SK-N-SH treated with all-trans-retinoic acid at 6 μM for 48 hours (cell line): ENCODE measurements at regions not wholly inside any gene's neighbourhood (a gene's known extent, or its start where the extent isn't known, plus 50 kb on each side); places are given as distances from the start of the nearest gene placed in this dataset.

ENCODE experiments used
- ATAC-seq: fragments of 200-7000 bp; cut with Tn5 transposase; 3 replicates; pipeline ENCODE4 v1.9.1; 2020; ENCODE audit warnings: mild to moderate bottlenecking, moderate library complexity
- ARNTL ChIP-seq: fragments of 450-650 bp; formaldehyde crosslinking; IDR thresholded peaks from 2 replicates; pipeline ENCODE4 v1.5.0; 2020; ENCODE audit warnings: low read depth, mild to moderate bottlenecking, moderate library complexity, borderline replicate concordance
- BACH2 ChIP-seq: fragments of 250-450 bp; sonication (Bioruptor Pico); IDR thresholded peaks from 2 replicates; pipeline ENCODE4 v1.9.0; 2021; ENCODE audit warnings: mild to moderate bottlenecking, borderline replicate concordance
- CREB5 ChIP-seq: fragments of 250-450 bp; sonication (Bioruptor Pico); IDR thresholded peaks from 2 replicates; pipeline ENCODE4 v1.5.1; 2020; ENCODE audit warnings: low read depth, mild to moderate bottlenecking, moderate library complexity
- CSDC2 ChIP-seq: fragments of 250-450 bp; sonication (Bioruptor Pico); IDR thresholded peaks from 2 replicates; pipeline ENCODE4 v1.5.0; 2020; ENCODE audit warnings: mild to moderate bottlenecking, moderate library complexity
- CSRNP3 ChIP-seq: fragments of 250-450 bp; sonication (Bioruptor Pico); IDR thresholded peaks from 2 replicates; pipeline ENCODE4 v1.5.1; 2021; ENCODE audit warnings: mild to moderate bottlenecking, moderate library complexity
- GLIS3 ChIP-seq: fragments of 250-450 bp; sonication (Bioruptor Pico); IDR thresholded peaks from 2 replicates; pipeline ENCODE4 v1.5.0; 2020; ENCODE audit warnings: mild to moderate bottlenecking, moderate library complexity
- ISL1 ChIP-seq: fragments of 250-450 bp; sonication (Bioruptor Pico); IDR thresholded peaks from 2 replicates; pipeline ENCODE4 v2.1.2; 2022; ENCODE audit warnings: mild to moderate bottlenecking, moderate library complexity
- OSR1 ChIP-seq: fragments of 250-450 bp; sonication (Bioruptor Pico); IDR thresholded peaks from 2 replicates; pipeline ENCODE4 v1.8.0; 2022; ENCODE audit warnings: moderate library complexity, mild to moderate bottlenecking, inconsistent platforms
- PATZ1 ChIP-seq: fragments of 250-450 bp; sonication (Bioruptor Pico); IDR thresholded peaks from 2 replicates; pipeline ENCODE4 v1.8.0; 2020; ENCODE audit warnings: mild to moderate bottlenecking, moderate library complexity, borderline replicate concordance
- POU6F1 ChIP-seq: fragments of 250-450 bp; sonication (Bioruptor Pico); IDR thresholded peaks from 2 replicates; pipeline ENCODE4 v1.8.0; 2021; ENCODE audit warnings: low read depth, mild to moderate bottlenecking, moderate library complexity, borderline replicate concordance
- PPARA ChIP-seq: fragments of 250-450 bp; sonication (Bioruptor Pico); IDR thresholded peaks from 2 replicates; pipeline ENCODE4 v1.5.0; 2020; ENCODE audit warnings: mild to moderate bottlenecking, borderline replicate concordance
- SNAI2 ChIP-seq: fragments of 250-450 bp; sonication (Bioruptor Pico); IDR thresholded peaks from 2 replicates; pipeline ENCODE4 v1.5.0; 2020; ENCODE audit warnings: mild to moderate bottlenecking, moderate library complexity
- TCF4 ChIP-seq: fragments of 250-450 bp; sonication (Bioruptor Pico); IDR thresholded peaks from 2 replicates; pipeline ENCODE4 v1.8.0; 2021; ENCODE audit warnings: mild to moderate bottlenecking, moderate library complexity, borderline replicate concordance
- TOX ChIP-seq: fragments of 250-450 bp; sonication (Bioruptor Pico); IDR thresholded peaks from 2 replicates; pipeline ENCODE4 v1.8.0; 2021; ENCODE audit warnings: mild to moderate bottlenecking, moderate library complexity, borderline replicate concordance
- ZC3H10 ChIP-seq: fragments of 250-450 bp; sonication (Bioruptor Pico); IDR thresholded peaks from 2 replicates; pipeline ENCODE4 v1.5.1; 2021; ENCODE audit warnings: mild to moderate bottlenecking, moderate library complexity
- ZFP3 ChIP-seq: fragments of 250-450 bp; sonication (Bioruptor Pico); IDR thresholded peaks from 2 replicates; pipeline ENCODE4 v1.5.0; 2020; ENCODE audit warnings: mild to moderate bottlenecking, moderate library complexity
- ZFP30 ChIP-seq: fragments of 450-650 bp; formaldehyde crosslinking; IDR thresholded peaks from 2 replicates; pipeline ENCODE4 v1.5.0; 2022; ENCODE audit warnings: mild to moderate bottlenecking, moderate library complexity
- ZNF70 ChIP-seq: fragments of 450-650 bp; formaldehyde crosslinking; IDR thresholded peaks from 2 replicates; pipeline ENCODE4 v1.5.0; 2020; ENCODE audit warnings: mild to moderate bottlenecking, moderate library complexity

- TF ChIP-seq ISL1 (no peak), ZC3H10 (CRISPR knock-in tag) (no peak), ARNTL (CRISPR knock-in tag) (no peak), POU6F1 (no peak), SNAI2 (no peak), BACH2 (CRISPR knock-in tag) (no peak), GLIS3 (no peak), TOX (no peak), CSDC2 (CRISPR knock-in tag) (no peak)
- no peak for ATAC-seq
Observed at GRCh38 chr16:85412911-85413520, 200.1 kb upstream of the GSE1 start.

GRCh38 chr16:85413691-85414663 lies 199.1 kb upstream of the GSE1 start:
- TF ChIP-seq CSRNP3 (CRISPR knock-in tag) (no peak), TCF4 (CRISPR knock-in tag) (no peak), CREB5 (CRISPR knock-in tag) (no peak), ZFP3 (CRISPR knock-in tag) (no peak)
- no peak for ATAC-seq

GRCh38 chr16:85415196-85416090 lies 197.7 kb upstream of the GSE1 start:
- no peak for TF ChIP-seq PPARA
- no peak for TF ChIP-seq ZNF70 (CRISPR knock-in tag)
- no peak for TF ChIP-seq CSRNP3 (CRISPR knock-in tag)
- no peak for TF ChIP-seq OSR1 (CRISPR knock-in tag)
- TF ChIP-seq ZFP30 (CRISPR knock-in tag): no peak
- no peak for ATAC-seq

GRCh38 chr16:85416228-85417109 lies 196.7 kb upstream of the GSE1 start:
- TF ChIP-seq ZFP3 (CRISPR knock-in tag) (no peak), ZFP30 (CRISPR knock-in tag) (no peak), ARNTL (CRISPR knock-in tag) (no peak), ISL1 (no peak), ZC3H10 (CRISPR knock-in tag) (no peak), PATZ1 (CRISPR knock-in tag) (no peak), CREB5 (CRISPR knock-in tag) (no peak), PPARA (no peak), TOX (no peak)
- peak; percentile 88 for ATAC-seq
